HG03469 (cell line): ENCODE measurements at regions not wholly inside any gene's neighbourhood (a gene's known extent, or its start where the extent isn't known, plus 50 kb on each side); places are given as distances from the start of the nearest gene placed in this dataset.
"Not testable (repeated sequence)": the region's sequence is repeated elsewhere in the genome, so short reads cannot be mapped to it uniquely, and the experiment has no call there.

Source experiments
- ATAC-seq: cut with Tn5 transposase; IDR thresholded peaks from one replicate; pipeline ENCODE4 v1.9.1; 2021; ENCODE audit warnings: mild to moderate bottlenecking, moderate library complexity, moderate number of reproducible peaks; ENCODE audit not compliant: unreplicated experiment

GRCh38 chr20:58043236-58044140 is 185.0 kb downstream of the ANKRD60 start:
- ATAC-seq = no peak

GRCh38 chr20:58042591-58042990 is 185.9 kb downstream of the ANKRD60 start:
- no peak for ATAC-seq

GRCh38 chr20:58040447-58041290 is 187.8 kb downstream of the ANKRD60 start:
- no peak for ATAC-seq

- no peak for ATAC-seq
Observed at GRCh38 chr20:58039274-58040092, 189.0 kb downstream of the ANKRD60 start.

GRCh38 chr20:58038123-58038654 is 190.3 kb downstream of the ANKRD60 start:
- no peak for ATAC-seq

- no peak for ATAC-seq
Observed at GRCh38 chr20:58037631-58038030, 190.8 kb downstream of the ANKRD60 start.

- ATAC-seq = no peak
Observed at GRCh38 chr20:58033026-58033536, 195.4 kb downstream of the ANKRD60 start.

- no peak for ATAC-seq
Observed at GRCh38 chr20:58032599-58032998, 195.9 kb downstream of the ANKRD60 start.

GRCh38 chr20:58031350-58031749 is 197.1 kb downstream of the ANKRD60 start:
- ATAC-seq = not testable (repeated sequence)

- ATAC-seq = no peak
Observed at GRCh38 chr20:58028123-58028522, 200.3 kb downstream of the ANKRD60 start.

- ATAC-seq = no peak
Observed at GRCh38 chr20:58026361-58026760, 202.1 kb downstream of the ANKRD60 start.

- no peak for ATAC-seq
Observed at GRCh38 chr20:58025233-58025632, 203.2 kb downstream of the ANKRD60 start.

- ATAC-seq = no peak
Observed at GRCh38 chr20:58024241-58024721, 204.2 kb downstream of the ANKRD60 start.

GRCh38 chr20:58023781-58024180 is 204.7 kb downstream of the ANKRD60 start:
- no peak for ATAC-seq

- ATAC-seq = no peak
Observed at GRCh38 chr20:58023346-58023745, 205.1 kb downstream of the ANKRD60 start.

GRCh38 chr20:58022711-58023110 is 205.7 kb downstream of the ANKRD60 start:
- ATAC-seq = no peak

GRCh38 chr20:58021481-58021880 is 207.0 kb downstream of the ANKRD60 start:
- no peak for ATAC-seq

- ATAC-seq = no peak
Observed at GRCh38 chr20:58020656-58021454, 207.6 kb downstream of the ANKRD60 start.

- ATAC-seq = no peak
Observed at GRCh38 chr20:58019850-58020625, 208.4 kb downstream of the ANKRD60 start.
